ENCODE measurements at regions not wholly inside any gene's neighbourhood (a gene's known extent, or its start where the extent isn't known, plus 50 kb on each side); places are given as distances from the start of the nearest gene placed in this dataset.

DNA sequence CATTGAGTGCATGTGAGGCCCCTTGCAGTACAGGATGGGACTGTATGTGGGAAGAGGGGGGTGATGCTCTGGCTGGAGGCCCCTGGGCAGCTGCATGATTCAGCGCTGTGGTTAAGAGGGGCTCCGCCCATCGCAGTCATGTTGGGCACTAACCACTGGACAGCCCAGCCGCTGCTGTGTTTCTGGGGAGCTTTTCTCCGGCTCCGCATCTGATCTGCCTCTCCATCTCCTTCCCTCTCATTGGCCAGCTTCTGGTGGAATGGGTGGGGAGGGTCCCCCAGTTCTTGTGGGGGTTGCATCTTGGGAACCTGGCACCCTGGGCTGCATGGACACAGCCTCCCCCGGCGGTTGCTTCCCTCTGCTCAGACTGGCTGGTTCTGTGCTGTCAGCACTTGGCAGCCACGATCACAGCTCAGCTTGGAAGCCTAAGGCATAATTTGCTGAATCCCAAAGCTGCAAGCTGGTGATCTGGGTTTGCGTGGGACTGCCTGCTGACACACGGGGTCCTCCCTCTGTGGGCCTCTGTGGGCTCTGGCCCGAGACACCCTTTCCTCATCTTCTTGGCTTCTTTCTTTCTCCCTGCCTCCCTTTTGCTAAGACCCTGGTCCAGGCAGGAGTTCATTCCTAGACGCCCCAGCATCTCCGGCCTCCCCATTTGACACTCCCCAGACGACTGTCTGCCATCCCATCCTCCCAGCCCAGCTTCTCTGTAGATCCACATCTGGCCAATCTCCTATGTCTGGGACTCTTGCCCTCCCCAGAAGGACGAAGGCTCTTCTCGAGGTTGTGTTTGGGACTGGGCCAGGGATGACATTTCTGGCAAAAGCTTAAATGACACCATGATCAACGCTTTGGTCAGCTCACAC lies 168.3 kb downstream of the SEC14L1 start:
- DNase-seq, result no peak

- no peak for DNase-seq
Measured at GRCh38 chr17:77310336-77310735, 169.6 kb downstream of the SEC14L1 start.

- DNase-seq, result no peak
Measured at GRCh38 chr17:77311371-77311981, 170.7 kb downstream of the SEC14L1 start.

- DNase-seq, result no peak
Measured at GRCh38 chr17:77312061-77312701, 171.4 kb downstream of the SEC14L1 start.

GRCh38 chr17:77312786-77313599 lies 172.2 kb downstream of the SEC14L1 start:
- DNase-seq, result no peak

DNA sequence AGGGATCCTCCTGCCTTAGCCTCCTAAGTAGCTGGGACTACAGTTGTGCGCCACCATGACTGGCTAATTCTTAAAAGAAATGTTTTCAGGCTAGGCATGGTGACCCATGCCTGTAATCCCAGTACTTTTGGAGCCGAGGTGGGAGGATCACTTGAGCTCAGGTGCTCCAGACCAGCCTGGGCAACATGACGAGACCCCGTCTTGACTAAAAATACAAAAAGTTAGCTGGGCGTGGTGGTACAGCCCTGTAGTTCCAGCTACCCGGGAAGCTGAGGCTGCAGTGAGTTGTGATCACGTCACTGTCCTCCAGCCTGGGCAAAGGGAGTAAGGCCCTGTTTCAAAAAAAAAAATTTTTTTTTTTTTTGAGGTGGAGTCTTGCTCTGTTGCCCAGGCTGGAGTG lies 173.1 kb downstream of the SEC14L1 start:
- no peak for DNase-seq

DNA sequence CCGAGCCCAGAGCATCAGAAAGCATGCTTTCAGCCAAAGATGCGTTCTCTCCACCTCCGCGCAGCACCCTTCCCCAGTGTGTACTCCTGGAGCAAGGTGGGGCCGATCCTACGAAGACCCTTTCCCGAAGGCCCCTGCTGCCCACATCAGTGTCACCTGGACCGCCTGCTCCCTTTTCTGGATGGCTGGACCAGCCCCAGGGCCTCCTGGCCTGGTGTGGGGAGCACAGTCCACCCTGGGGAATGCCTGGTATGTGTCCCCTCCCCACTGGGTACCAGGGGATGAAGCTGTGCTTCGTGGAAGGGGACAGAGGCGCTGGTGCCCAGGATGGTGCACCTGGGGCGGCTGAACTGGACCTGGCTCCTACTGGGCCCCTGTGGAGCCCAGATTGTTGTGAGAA lies 173.8 kb downstream of the SEC14L1 start:
- DNase-seq, result no peak

DNA sequence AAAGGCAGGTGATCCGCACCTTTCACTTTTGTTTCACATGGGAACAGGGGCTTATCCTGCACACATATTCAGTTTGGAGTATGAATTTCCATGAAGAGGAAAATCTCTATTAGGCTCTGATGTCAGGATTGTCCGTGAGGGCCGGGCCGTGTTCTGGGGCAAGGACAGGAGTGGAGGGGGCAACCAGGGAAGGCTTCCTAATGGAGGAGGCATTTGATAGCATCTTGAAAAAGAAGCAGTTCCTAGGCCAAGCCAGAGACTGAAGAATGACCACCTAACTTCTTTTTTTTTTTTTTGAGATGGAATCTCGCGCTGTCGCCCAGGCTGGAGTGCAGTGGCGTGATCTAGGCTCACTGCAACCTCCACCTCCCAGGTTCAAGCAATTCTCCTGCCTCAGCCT lies 174.2 kb downstream of the SEC14L1 start:
- DNase-seq, result no peak

DNA sequence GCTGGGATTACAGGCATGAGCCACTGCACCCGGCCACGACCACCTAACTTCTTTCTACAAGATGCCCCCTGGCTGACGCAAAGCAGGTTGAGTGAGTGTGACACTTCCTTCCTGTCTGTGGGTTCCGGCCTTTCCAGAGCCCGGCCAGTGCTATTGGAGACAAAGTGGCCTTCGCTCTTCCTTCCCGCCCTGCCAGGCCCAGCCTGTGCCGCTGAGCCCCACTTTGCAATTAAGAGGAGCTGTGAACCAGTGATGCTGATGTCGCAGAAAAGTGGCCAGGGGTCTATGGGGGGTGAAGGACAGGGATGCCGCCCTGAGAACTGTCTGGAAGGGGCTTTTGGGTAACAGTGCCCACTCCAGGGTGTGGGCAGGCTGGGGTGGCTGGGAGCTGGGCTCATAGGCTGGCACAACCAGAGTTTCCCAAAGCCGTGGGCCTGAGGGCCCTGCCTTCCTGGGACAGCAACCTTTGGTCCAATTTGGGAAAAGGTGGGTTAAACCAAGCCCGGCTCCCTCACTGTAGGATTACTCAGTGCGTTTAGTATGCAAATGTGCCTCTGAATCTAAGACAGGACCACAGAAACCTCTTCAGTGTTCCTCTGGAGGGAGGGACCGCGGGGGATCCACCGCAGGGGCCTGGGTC lies 174.9 kb downstream of the SEC14L1 start:
- no peak for DNase-seq

- DNase-seq, result no peak
Measured at GRCh38 chr17:77316191-77316641, 175.4 kb downstream of the SEC14L1 start.

- no peak for DNase-seq
Measured at GRCh38 chr17:77316651-77317050, 175.9 kb downstream of the SEC14L1 start.

GRCh38 chr17:77317091-77317750 lies 176.5 kb downstream of the SEC14L1 start:
- no peak for DNase-seq

- DNase-seq, result no peak
Measured at GRCh38 chr17:77318021-77318420, 177.3 kb downstream of the SEC14L1 start.

DNA sequence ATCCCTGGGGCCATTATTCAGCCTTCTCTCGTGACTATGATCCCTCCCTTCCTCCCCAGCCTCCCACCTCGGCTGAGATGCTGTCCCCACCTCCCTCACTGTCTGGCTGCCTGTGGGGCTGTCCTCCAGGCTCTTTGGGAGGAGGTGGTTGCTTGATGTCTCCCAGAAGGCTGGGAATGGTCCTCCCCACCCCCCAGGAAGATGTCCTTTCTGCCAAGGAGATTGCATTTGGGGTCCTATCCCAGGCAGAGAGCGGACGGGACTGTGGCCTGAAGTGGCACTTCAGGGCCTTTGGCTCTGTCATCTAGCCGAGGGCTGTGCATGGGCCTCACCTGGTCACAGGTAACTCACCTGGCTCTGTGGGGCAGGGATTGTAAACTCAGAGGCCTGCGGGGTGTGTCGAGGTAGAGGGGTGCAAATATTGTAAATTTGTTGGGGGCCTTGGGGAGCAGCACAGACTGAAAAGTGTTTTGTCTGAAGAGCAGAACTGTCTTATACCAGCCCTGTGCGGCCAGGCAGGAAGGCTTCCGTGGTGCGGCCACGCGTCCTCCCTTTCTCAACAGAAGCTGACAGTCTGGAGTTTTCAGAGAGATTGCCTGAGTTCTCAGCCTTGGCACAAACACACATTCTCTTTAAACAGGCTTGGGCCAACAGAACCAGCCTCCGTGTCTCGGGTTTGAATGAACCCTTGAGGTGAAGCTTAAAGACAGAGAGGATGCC lies 177.9 kb downstream of the SEC14L1 start:
- no peak for DNase-seq

DNA sequence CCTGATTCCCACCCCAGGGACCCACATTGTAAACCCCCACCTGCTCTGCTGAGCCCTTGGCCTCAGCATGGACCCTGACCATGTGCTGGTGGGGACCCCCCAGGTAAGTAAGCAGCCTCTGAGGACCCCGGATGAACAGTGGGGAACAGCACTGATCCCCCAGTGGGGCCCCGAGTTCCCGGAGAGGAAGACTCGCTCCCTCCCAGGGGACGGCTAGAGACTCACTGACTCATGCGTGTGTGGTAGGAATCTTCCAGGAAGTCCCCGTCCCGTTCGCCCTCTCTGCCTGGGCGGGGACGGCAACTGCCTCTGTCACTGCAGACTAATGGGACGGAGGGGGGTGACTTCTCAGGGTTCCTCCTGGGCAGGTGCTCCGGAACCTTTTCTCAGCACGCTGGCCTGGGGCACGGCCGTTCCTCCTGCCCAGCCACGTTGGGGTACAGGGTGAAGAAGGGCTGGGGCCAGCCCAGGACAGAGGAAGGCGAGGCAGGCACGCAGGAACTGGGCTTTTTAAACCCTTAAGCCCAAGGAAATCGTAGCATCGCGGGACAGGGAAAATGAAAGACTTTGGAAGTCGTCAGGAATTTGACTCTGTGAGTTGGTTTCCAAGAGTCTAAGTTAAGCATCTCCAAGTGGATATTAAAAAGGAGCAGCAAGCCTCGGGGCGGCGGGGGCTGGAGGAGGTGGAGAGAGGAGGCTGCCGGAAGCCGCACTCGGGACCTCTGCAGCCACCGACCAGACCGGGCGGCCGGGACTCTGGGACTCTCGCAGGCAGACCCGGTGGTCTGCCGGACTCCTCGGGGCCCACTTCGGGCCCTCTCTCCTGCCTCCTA lies 178.7 kb downstream of the SEC14L1 start:
- peak; percentile 64 for DNase-seq

DNA sequence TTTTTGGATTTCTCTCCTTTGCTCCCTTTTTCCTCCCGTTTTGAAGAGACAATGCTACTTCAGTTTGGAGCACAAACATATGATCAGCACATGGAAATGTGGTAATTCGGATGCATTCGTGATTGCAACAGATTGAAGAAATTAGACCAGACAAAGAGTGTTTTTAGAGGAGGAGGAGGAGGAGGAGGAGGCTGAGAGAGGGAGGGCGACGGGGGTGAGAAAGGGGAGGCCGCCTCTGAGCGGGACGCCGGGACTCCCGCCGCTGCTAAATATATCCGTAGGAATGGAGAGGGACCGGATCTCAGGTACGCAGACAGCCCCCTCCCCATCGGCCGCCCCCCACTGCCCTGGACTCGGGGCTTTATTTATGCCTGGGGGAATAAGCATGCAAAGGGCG lies 179.3 kb downstream of the SEC14L1 start:
- DNase-seq, result no peak

DNA sequence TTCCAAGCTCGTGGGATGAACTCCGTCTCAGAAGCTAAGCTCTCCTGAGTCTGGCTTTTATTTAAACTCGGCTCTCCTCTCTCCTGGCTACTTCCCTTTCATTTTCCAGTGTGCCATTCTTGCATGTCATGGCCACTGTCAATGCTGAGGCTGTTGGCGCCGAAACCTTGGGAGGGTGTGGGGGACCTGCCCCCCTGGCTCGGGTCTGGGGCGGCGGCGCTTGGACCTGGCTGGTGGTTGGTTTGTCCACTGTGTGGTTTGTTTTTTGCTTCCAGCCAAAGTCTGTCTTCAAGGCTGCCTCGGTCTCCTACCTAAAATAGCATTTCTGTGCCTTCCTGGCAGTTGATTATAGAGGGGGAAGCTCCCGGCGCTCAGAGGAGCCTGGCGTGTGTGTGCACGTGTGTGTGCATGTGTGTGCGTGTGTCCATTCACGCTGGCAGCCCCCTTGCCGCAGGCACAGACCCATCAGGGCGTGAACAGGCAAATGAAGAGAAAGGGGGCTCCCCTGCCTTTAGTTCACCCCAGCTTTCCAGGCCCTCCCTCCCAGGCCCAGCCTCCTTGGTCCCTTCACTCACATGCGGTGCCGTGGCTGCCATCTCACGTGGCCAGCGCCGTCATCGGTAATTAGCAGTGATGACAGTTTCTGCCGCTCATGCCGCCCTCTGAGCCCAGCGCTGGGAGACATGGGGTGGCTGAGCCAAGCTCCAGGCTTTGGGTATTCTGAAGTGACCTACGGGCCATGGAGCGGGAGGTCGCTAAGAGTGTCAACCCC lies 179.9 kb downstream of the SEC14L1 start:
- no peak for DNase-seq

DNA sequence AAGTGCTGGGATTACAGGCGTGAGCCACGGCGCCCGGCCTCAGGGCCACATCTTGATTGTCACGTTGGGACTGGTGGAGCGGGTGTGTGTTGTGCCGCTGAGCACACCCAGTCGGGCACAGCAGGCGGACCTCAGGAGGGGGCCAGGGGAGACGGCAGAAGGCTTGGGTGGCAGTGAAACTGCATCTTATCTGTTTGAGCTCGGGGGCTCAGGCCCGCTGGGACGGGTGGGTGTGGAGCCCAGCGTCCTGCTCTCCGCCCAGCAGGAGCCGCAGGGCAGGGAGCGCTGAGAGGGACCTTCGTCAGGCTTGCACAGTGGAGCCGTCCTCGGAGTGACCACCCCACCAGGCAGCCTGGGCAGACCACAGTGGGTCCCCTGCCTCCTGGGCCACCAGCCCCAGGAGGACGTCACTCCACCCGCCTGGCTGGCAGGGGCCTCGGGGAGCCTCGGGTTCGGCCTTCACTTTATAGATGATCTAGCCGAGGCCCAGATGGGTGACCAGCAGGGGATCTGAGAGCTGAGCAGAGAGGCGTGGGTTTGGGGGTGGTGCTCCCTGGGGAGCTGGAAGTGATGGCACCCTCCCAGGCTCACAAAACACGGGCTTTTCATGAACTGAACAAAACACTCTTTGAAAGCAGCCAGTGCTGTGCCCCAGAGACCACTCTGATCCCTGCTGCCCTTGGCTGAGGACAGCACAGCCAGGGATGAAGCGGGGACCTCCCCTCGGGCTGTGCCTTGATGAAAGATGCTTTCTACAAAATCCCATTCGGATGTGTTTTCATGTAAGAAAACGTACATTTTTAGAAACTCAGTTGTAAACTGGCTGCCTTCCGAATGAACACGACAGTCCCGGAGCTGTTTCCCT lies 181.1 kb downstream of the SEC14L1 start:
- DNase-seq, result no peak
